HG03159 (cell line): ENCODE measurements at regions not wholly inside any gene's neighbourhood (a gene's known extent, or its start where the extent isn't known, plus 50 kb on each side); places are given as distances from the start of the nearest gene placed in this dataset.

Experiments
- ATAC-seq: cut with Tn5 transposase; IDR thresholded peaks from one replicate; pipeline ENCODE4 v1.9.1; 2021; ENCODE audit warnings: mild to moderate bottlenecking, moderate library complexity; ENCODE audit not compliant: unreplicated experiment

GRCh38 chr13:76231522-76232167 lies 595.5 kb downstream of the LMO7 start:
- no peak for ATAC-seq

GRCh38 chr13:76229281-76229680 lies 593.2 kb downstream of the LMO7 start:
- no peak for ATAC-seq

GRCh38 chr13:76226941-76227340 lies 590.8 kb downstream of the LMO7 start:
- ATAC-seq = no peak

- no peak for ATAC-seq
Observed at GRCh38 chr13:76225815-76226489, 589.8 kb downstream of the LMO7 start.

GRCh38 chr13:76223999-76224398 lies 587.9 kb downstream of the LMO7 start:
- no peak for ATAC-seq

- no peak for ATAC-seq
Observed at GRCh38 chr13:76223565-76223964, 587.4 kb downstream of the LMO7 start.

- ATAC-seq = no peak
Observed at GRCh38 chr13:76222511-76222910, 586.4 kb downstream of the LMO7 start.

GRCh38 chr13:76216729-76217128 lies 580.6 kb downstream of the LMO7 start:
- ATAC-seq = no peak

GRCh38 chr13:76214001-76214400 lies 577.9 kb downstream of the LMO7 start:
- ATAC-seq = peak; percentile 12

- ATAC-seq = peak; percentile 46
Observed at GRCh38 chr13:76213423-76213904, 577.3 kb downstream of the LMO7 start.

- ATAC-seq = no peak
Observed at GRCh38 chr13:76210262-76210661, 574.1 kb downstream of the LMO7 start.

- no peak for ATAC-seq
Observed at GRCh38 chr13:76198568-76199163, 562.5 kb downstream of the LMO7 start.

GRCh38 chr13:76189882-76190519 lies 553.9 kb downstream of the LMO7 start:
- ATAC-seq = no peak

GRCh38 chr13:76175961-76176725 lies 540.0 kb downstream of the LMO7 start:
- ATAC-seq = no peak

GRCh38 chr13:76168661-76169060 lies 532.5 kb downstream of the LMO7 start:
- ATAC-seq = no peak

GRCh38 chr13:76164290-76164689 lies 528.2 kb downstream of the LMO7 start:
- no peak for ATAC-seq

GRCh38 chr13:76163761-76164160 lies 527.6 kb downstream of the LMO7 start:
- ATAC-seq = no peak

GRCh38 chr13:76160961-76161925 lies 525.1 kb downstream of the LMO7 start:
- no peak for ATAC-seq

- ATAC-seq = no peak
Observed at GRCh38 chr13:76160506-76160905, 524.4 kb downstream of the LMO7 start.

- ATAC-seq = no peak
Observed at GRCh38 chr13:76157926-76158325, 521.8 kb downstream of the LMO7 start.
